NCI-H1417 (cell line): ENCODE measurements at regions not wholly inside any gene's neighbourhood (a gene's known extent, or its start where the extent isn't known, plus 50 kb on each side); places are given as distances from the start of the nearest gene placed in this dataset.
"Not testable (repeated sequence)": the region's sequence is repeated elsewhere in the genome, so short reads cannot be mapped to it uniquely, and the experiment has no call there.

ENCODE experiments used
- DNase-seq, 3 experiments: peaks; one replicate each; lab custom pipeline; 2025; lab: John Stamatoyannopoulos, UW

DNA sequence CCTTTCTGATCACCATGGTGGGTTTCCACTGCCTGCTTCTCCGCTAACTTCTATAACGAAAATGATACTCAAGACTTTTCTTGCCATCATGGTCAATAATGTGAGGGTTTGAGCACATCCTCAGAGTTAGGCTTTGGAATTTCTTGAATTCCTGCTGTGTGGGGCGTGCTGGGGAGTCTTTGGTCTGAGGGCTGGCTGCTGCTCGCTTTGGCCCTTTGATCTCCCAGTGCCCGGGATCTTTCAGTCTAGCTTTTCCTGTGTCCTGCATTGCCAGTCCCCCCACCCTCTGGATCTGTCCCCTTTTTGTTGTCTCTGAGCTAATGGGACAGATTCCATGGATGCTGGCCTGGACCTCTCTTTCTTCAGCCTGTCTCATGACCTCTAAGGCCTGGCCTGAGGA is 182.6 kb downstream of the NPIPA7 start:
- not testable (repeated sequence) for DNase-seq

DNA sequence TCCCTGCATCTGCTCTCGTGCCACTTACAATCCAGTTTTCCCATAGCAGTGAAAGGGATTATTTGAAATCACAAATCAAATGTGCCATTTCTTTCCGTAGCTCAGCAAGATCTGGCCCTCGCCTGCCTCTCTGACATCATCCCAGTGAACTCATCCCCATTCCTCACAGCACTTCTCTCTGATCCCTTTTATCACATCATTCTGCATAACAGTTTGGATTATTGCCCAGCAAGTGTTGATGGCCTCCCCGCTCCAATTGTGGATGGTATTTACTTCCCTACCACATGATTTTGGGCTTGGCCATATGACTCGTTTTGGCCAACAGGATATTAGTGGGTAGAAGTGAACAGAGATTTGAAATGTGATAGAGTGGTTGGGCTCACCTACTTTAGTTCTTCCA is 185.0 kb downstream of the NPIPA7 start:
- DNase-seq: not testable (repeated sequence)

DNA sequence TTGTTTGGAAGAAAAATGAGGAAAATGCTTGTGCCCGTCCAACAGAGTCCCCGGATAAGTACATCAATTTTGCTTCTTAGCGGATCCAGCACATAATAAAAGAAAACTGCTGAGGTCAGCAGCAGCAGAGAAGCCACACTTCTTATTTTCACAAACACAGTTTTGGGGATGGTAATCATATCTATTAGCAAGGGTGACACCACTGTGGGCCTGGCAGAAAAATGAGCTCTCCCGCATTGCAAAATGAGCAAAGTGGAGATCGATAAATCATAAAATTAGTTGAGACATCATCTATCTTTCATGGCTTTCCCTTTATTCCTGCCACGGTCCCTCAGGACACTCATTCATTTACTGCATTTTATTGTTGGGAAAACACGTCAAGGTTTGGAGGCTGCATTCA is 186.4 kb downstream of the NPIPA7 start:
- not testable (repeated sequence) for DNase-seq

DNA sequence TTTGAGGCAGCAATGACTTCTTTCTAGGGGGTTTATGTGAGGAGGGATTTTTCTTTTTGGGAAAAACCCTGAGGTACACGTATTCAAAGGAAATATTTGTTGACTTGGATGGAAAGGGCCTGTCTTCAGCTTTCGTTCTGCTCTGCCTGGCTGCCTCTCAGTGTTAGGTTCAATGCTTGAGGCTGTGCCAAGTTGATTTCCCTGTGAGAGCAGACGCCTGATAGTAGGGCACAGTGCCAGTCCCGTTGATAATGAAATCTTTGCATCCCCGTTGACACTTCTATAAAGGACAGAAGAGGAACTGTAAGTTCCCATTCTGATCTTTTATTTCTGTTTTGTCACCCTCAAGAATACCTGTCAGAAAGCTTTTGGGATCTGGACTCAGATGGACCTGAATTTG is 191.1 kb downstream of the NPIPA7 start:
- not testable (repeated sequence) for DNase-seq

DNA sequence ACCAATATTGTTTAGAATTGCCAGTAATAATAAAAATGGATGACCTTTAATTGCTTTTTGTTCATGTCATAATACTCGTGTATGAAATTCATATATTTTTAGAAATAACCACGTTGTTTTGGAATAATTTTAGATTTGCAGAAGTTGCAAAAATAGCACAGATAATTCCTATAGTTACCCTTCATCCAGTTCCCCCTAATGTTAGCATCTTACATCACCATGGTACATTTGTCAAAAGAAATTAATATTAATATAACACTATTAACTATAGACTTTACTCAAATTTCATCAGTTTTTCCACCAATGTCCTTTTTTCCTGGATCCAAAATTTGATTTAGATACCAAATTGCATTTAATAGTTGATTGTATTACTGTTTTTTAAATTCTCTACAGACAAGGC is 191.9 kb downstream of the NPIPA7 start:
- not testable (repeated sequence) for DNase-seq

DNA sequence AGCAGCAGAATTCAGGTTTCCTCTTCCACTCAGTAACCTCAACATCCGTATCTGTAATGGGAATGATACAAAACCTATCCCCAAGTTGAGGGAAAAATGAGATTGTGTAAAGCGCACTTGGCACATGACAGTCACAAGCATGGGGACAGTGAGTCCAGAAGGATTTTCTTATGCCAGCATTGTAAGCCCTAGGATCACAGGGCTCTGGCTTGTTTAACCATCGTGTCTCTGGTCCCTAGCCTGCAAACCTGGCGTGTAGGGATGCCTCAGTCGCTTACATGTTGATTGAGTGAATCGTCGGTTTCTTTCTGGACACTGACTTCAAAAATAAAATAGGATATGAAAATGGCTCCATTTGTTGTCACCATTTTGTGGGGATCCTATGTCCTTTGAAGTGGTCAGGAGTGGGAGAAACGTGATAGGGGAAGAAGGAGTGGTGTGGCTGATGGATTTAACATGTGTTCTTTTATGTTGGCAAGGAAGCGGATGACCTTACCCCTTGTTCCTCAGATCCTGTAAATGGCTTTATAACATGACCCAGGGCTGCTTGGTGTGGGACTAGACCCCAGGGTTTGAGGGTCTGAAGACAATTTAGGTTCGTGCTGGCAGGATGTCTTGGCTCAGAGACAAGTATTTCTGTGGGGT is 193.3 kb downstream of the NPIPA7 start:
- not testable (repeated sequence) for DNase-seq

DNA sequence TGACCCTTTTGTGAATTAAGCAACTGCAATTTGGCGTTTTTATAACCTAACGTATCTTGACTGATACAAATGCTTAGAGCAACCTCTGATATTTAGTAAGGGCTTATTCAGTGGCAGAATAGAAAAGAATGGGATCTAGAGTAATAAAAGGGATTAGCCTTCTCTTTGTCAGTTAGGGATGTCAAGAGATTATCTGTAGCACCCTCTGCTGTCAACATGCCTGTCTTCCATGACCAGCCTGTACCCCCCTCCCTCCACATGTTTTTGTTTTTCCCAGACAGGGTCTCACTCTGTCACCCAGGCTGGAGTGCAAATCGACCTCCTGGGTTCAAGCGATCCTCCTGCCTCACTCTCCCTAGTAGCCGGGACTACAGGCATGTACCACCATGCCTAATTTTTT is 198.1 kb downstream of the NPIPA7 start:
- peak in 1 of 3 experiments; percentile 5 for DNase-seq

DNA sequence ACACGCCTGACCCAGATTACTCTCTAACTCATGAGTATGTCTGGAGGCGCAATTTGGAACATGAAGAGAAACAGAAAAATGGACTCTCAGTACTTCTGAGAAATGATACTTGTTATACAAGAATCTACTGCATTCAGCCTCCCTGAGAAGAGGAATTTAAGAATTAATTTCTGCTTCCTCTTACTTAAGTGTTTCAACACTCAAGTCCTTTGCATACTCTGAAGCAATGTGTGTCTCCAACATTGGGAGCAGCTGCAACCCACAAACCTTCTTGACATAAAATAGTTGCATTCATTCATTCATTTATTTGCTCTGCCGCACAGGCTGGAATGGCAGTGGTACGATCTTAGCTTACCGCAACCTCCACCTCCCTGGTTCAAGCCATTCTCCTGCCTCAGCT is 199.8 kb downstream of the NPIPA7 start:
- DNase-seq: no peak

DNA sequence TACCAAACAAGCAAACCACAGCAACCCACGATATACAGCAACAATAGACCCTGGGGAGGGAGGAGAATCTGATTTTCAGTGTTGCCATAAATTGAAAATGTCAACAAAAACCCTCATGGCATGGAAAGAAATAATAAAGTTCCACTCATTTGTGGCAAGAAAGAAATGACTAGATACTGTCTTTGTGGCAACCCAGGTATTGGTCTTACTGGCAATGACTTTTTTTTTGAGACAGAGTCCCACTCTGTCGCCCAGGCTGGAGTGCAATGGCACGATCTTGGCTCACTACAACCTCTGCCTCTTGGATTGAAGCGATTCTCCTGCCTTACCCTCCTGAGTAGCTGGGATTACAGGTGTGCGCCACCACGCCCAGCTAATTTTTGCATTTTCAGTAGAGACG is 204.0 kb downstream of the NPIPA7 start:
- DNase-seq: not testable (repeated sequence)

DNA sequence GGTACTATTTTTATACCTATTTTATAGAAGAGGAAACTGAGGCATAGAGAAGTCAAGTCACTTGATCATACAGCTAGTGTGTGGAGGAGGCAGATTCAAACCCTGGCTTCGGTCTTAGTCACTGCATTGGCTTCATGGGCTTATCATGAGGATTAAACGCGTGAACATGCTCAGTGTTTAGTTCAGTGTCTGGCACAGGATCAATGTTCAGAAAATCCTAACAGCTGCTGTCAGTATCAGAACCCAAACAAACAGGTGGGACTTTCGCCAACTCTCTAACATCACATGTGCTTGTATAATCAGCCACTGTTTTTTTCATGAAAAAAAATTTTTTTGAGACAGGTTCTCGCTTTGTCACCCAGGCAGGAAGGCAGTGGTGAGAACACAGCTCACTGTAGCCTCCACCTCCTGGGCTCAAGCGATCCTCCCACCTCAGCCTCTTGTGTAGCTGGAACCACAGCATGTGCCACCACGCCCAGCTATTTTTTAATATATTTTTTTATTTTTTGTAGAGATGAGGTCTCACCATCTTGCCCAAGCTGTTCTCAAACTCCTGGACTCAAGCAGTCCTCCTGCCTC is 207.2 kb downstream of the NPIPA7 start:
- DNase-seq: not testable (repeated sequence)

DNA sequence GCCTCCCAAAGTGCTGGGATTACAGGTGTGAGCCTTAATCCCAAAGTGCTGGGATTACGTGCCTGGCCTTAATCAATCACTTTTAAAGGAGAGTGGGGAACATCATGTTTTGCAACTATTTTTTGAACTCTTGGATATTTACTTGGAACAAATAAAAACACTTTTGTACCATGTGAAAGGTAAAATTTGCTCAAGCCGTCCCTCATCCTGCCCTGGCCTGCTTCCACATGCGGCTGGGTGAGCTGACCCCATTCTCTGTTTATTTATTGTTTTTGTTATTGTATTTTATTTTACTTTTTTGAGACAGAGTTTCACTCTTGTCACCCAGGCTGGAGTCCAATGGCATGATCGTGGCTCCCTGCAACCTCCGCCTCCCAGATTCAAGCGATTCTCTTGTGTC is 208.0 kb downstream of the NPIPA7 start:
- not testable (repeated sequence) for DNase-seq

DNA sequence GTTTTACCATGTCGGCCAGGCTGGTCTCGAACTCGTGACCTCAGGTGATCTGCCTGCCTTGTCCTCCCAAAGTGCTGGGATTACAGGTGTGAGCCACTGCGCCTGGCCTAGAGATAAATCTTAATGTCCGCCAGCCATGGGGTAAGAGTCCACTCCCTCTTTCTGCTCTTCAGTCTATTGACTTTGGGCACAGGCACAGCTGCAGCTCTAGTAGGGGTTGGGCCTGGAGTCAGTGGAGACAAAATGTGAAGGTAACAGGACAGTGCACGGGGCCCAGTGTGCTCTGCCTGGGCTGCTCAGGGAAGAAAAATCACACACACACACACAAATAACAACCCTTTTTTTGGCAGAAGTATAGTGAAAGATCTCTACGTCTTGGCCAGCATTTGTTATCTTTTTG is 209.5 kb downstream of the NPIPA7 start:
- not testable (repeated sequence) for DNase-seq

DNA sequence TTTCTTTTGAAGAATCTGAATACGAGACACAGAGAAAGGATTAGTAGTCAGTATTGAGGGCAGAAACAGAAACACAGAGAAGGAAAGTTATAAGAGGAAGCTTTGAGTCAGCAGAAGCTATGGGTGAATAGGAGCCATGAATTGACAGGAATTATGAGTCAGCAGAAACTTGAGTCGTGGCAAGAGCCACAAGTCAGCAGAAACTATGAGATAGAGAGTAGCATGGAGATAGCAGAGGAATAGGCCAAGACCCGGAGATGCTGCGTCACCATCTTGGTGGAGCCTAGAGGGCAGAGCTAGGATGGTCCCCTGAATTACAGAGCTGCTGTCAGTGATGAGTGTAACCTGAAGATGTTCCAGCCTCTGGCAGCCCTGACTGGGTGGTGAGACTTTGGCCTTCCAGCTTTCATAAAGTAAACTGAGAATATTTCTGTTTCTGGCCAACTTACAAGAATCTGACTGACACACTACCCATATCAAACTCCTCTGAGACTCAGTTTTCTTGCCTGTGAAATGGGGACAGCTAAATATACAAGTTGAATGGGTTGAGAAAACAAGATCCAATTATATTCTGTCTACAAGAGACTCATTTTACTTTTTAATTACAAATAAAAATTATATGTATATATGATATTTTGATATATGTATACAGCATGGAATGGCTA is 211.8 kb downstream of the NPIPA7 start:
- not testable (repeated sequence) for DNase-seq

DNA sequence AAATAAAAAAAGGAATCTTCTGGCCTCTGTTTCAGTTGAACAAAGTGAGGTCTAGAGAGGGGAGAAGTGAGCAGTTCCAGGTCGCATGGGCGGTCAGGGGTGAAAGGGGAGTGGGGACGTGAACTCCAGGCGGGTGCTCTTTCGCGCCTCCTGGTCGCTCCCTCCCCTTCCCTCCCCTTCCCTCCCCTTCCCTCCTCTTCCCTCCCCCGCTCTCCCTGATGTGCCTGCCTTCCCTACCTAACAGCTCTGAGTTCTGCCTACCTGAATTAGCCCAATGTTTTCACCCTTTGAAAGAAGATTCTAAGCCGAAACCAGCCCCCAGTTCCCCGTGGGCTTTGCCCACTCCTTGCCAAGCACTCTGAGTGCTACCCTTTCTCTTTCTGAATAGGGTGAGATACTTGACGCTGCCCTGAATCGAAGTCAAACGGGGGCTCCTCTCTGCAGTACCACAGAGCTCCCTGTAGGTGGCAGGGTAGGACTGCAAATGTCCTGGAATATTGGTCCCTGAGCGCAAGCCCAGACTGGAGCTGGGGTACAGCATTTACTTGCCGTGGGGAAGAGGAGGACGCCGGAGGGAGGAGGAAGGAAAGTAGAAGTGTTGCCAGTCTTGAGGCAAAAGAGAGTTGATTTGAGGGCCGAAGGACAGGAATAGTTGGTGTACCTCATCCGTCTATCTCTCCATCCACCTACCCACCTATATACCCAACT is 214.4 kb downstream of the NPIPA7 start:
- peak; percentile 30 to 72 (median 36) for DNase-seq

DNA sequence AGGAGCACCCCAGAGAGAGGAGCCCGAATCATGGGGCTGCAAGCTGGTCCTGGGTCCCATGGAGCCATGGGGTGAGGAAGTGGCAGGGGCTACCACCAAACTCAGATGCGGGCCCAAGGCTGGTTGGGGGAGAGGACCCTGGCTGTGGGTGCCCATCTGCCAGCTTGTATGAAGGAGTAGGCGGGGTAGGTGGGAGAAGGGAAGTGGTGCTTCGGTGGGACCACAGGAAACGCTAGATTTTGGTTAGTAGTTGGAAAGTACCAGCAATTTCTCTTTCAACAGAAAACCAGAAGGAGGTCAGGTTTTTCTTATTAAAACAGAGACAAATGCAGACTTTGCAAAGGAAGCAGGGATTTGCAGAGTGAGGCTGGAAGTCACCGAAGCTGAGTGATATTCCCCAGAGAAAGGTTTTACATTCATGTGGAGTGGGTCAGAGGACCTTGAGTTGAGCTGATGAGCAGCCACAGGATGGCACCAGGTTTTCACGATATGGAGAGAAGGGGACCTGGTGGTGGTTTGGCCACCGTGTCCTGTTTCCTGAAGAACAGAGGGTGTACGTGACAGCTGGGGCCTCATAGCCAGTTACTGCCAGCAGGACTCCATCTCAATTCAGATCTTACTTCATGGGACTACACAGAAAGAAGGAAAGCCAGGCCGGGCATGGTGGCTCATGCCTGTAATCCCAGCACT is 216.2 kb downstream of the NPIPA7 start:
- not testable (repeated sequence) for DNase-seq

DNA sequence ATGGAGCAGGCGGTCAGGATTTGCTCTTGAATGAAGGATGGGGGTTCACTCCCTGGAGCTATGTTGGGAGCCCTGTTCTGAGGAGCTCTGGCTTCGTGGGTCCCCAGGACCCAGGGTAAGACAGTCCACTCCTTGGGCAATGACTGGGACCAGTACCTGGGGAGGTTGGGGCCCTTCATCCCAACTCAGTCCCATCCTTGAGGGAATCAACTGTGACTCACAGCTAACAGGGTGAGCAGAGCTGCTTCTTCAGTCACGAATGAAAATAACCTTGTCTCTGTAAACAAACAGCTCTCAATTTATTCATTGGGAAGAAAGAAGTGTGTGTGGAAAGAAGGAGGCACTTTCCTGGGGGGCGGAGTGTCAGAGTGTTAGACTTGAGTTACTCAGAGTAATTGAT is 222.3 kb downstream of the NPIPA7 start:
- DNase-seq: not testable (repeated sequence)

DNA sequence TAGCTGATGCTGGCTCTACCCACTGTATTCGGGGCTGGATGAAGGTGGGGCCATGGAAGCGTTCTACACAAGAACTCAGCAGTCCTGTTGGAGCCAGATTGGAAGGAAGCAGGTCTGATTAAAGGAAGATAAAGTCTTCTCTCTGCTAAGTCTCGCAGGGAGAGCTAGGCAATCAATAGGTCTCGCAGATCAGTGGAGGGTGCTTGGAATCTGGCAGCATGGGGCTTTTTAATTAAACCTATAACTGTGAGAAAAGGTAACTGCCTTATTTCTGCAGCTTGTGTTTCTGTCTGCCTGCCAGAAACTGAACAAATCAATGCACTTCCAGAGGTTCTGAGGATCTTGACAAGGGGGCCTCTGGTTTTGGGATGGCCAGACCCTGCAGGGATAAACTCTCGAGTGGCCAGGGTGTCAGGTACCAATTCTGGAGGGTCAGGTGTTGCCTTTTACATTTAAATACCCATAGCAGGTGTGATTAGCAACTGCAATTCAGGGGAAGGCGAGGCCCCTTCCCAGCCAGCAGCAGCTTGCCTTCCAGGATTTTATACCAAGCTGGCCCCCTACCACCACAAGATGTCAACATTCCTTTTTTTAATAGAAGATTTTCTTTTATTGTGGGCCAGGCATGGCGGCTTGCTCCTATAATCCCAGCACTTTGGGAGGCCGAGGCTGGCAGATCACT is 228.6 kb downstream of the NPIPA7 start:
- DNase-seq: not testable (repeated sequence)

DNA sequence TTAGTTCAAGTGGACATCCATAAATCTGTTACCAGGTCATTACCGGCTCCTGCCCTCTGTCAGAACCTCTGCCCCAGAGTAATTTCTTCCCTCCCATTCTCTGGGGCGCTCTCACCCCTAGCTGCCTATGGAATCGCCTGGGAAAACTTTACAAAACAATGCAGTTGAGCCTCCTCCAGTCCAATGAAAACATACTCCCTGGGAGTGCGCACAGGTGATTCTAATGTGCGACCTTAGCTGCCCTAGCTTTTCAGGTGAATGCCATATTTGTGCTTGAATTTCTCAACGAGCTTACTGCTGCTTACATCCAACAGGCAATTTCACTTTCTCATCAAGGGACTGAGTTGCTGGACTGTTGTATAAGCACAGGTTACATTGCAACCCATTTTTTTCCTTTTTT is 230.7 kb downstream of the NPIPA7 start:
- not testable (repeated sequence) for DNase-seq

DNA sequence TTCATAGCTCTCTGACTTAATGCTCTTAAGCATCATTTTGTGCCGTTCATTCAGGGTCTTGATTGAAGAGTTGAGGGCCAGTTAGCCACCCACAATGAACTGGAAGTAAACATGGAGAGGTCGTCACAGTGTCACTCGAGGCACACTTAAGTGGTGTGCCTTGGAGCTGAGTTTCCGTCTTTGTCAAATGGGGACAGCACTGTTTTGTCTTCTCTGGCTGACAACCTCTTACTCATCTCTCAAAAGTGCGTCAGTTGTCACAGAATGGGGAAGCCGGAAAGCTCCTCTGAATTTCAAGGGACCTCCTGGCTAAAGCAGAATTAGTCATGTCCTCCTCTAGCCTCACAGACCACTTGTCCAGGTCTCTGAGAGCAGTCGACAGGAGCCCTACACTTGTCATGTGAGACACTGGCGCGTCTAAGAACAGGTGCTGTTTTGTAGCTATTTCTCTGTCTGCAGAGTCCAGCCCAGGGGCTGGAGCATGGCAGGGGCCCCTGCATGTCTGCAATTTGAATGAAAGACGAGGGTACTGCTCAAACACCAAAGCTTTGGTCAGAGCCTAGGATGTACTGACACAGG is 231.5 kb downstream of the NPIPA7 start:
- peak in 1 of 3 experiments; percentile 40 for DNase-seq

DNA sequence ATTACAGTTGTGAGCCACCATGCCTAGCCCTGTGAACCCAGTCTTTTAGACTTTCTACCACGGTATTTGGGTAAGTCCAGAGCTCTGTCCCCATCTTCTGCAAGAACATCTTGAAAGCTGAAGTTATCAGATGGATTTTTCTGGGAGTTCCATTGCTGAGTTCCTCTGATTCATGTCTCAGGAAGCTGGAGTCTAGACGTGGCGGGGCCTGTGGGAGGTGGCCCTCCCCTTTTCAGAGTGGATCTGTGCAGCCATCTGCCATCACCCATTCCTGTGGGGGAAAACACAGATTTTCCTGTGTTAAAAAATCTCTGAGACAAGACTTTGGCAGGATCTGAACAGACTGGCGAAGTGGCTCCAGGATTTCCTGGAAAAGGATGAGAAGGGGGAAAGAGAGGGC is 234.3 kb downstream of the NPIPA7 start:
- DNase-seq: not testable (repeated sequence)

DNA sequence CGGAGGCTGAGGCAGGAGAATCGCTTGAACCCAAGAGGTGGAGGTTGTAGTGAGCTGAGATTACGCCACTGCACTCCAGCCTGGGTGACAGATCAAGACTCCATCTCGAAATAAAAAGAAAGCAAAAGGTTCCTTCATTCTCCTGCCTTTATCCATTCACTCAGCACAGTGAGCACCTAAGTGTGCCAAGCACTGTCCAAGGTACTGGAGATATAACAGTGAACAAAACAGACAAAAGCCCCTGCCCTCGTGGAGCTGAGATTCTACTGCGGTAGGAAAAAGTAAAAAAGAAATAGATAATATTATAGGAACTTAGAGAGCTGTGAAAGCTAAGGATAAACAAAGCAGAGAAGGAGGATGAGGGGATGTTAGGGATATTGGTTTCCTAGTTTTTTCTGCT is 235.5 kb downstream of the NPIPA7 start:
- not testable (repeated sequence) for DNase-seq
